LNCAP (cell line): ENCODE measurements at regions not wholly inside any gene's neighbourhood (a gene's known extent, or its start where the extent isn't known, plus 50 kb on each side); places are given as distances from the start of the nearest gene placed in this dataset.

Experiments used
- CTCF ChIP-seq: fragments of 450-650 bp; IDR thresholded peaks from 2 replicates; pipeline ENCODE4 v1.5.1; 2017; ENCODE audit warnings: mild to moderate bottlenecking

- no peak for TF ChIP-seq CTCF
Observed at GRCh38 chr13:95411428-95412040, 110.3 kb upstream of the ABCC4 start.

GRCh38 chr13:95418946-95419345, 117.7 kb upstream of the ABCC4 start:
- no peak for TF ChIP-seq CTCF

DNA sequence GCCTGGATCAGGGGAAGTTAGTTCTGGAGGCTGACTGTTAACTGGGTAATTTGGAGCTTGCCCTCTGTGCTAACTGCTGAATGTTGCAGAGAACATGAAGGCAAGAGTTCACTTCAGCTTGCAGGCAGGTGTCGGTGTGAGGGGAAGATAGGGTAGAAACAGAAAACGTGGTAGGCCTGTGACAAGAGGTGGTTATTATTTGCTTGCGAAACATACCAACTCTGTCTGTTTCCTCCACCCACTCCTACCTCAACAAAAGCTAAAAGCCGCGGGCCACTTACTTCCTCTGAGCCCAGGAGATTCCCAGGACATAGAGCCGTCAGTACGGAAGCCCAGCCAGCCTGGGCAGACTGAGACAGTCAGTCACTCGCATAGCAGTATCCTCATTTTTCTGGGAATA, 119.2 kb upstream of the ABCC4 start:
- TF ChIP-seq CTCF: no peak

DNA sequence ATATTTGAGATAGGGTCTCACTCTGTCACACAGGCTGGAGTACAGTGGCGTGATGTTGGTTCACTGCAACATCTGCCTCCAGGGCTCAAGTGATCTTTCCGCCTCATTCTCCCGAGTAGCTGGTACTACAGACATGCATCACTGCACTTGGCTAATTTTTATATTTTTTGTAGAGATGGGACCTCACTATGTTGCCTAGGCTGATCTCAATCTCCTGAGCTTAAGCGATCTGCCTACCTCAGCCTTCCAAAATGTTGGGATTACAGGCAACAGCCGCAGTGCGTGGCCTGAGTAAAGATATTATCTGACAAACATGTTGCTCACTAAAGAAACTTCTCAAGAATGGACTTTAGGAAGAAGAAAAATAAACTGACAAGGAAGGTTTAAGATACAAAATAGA, 125.4 kb upstream of the ABCC4 start:
- TF ChIP-seq CTCF: no peak

DNA sequence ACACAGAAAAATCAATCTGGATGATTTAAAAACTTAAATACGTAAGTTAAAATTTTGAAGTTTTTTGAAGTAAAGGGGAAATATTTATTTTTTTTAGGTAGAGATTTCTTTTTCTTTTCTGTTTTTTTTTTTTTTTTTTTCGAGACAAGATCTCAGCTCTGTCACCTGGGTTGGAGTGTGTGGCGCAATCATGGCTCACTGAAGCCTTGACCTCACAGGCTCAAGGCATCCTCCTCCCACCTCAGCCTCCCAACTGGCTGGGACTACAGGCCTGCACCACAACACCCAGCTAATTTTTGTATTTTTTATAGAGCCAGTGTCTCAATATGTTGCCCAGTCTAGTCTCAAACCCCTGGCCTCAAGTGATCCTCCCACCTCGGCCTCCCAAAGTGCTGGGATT, 120.4 kb upstream of the CLDN10 start:
- no peak for TF ChIP-seq CTCF

DNA sequence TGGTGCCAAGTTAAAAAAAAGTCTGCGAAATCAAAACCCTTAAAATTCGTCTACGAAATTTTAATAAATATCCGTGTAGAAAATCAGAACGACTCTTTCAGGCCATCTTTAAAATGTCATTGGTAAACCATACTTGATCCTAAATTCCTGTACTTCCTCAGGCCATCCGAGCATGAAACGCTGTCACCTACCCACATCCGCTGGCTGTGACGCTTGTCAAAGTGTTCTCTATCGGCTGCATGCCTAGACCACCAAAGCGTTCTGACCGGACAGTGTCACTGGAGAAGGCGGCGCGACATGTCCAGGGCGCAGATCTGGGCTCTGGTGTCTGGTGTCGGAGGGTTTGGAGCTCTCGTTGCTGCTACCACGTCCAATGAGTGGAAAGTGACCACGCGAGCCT, 119.0 kb upstream of the CLDN10 start:
- TF ChIP-seq CTCF: no peak

- TF ChIP-seq CTCF: no peak
Observed at GRCh38 chr13:95434111-95434510, 118.4 kb upstream of the CLDN10 start.

DNA sequence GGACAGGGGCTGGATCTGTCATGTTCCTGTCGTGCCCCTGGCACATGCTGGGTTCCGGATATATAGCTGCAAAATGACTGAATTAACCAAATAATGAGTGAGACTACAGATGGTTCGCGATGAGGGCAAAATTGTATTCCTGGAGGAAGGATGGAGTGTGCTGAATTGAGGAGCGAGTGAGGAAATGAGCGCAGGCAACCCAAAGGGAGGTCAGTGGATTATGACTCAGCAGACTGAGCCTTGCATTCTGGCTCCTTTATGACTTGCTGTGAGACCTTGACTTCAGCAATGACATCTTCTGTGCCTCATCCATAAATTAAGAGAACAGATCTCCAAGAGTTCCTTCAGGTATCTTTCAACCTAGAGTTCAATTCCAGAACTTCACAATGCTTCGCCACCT, 115.0 kb upstream of the CLDN10 start:
- TF ChIP-seq CTCF: no peak
